ENCODE measurements at regions not wholly inside any gene's neighbourhood (a gene's known extent, or its start where the extent isn't known, plus 50 kb on each side); places are given as distances from the start of the nearest gene placed in this dataset.

GRCh38 chr4:131309628-131310027, 1839.5 kb upstream of the PCDH10 start:
- Histone ChIP-seq H3K18ac (ENCODE audit: low read depth, low read length) (no peak overlapping the region), H3K9ac (ENCODE audit: low read depth, low read length) (no peak overlapping the region), H2BK15ac (ENCODE audit: low read depth, low read length) (no peak overlapping the region), H3K4ac (ENCODE audit: low read depth, low read length) (no peak overlapping the region), H2BK5ac (ENCODE audit: low read depth, low read length, poor library complexity, severe bottlenecking) (no peak overlapping the region), H3K36me3 (ENCODE audit: control insufficient read depth, insufficient read depth, low read length) (no peaks in the 10 kb centered on the region), H4K8ac (ENCODE audit: low read depth in 2 of 2, low read length in 2 of 2) (no peak overlapping the region), H4K5ac (ENCODE audit: low read depth, low read length) (no peak overlapping the region), H3K9me1 (ENCODE audit: insufficient read depth, low read length) (no peaks in the 10 kb centered on the region), H3K4me1 (ENCODE audit: control insufficient read depth, insufficient read depth, low read length) (no peaks in the 10 kb centered on the region), H3K23ac (ENCODE audit: low read depth, low read length) (no peak overlapping the region), H3K27ac (ENCODE audit: insufficient read depth, low read length) (no peak overlapping the region), H4K20me1 (ENCODE audit: insufficient read depth, low read length) (no peaks in the 10 kb centered on the region), H3K4me2 (ENCODE audit: low read depth, low read length) (no peak overlapping the region), H2AFZ (replicated peaks; ENCODE audit: low read length, poor library complexity) (no peak overlapping the region), H4K91ac (ENCODE audit: insufficient read depth, low read depth, low read length) (no peak overlapping the region), H2AK5ac (ENCODE audit: low read depth, low read length) (no peak overlapping the region), H3K14ac (replicated peaks; ENCODE audit: low read depth, low read length) (no peak overlapping the region), H2AK9ac (replicated peaks; ENCODE audit: low read depth, low read length, poor library complexity) (no peak overlapping the region), H2BK20ac (ENCODE audit: low read depth, low read length) (no peak overlapping the region), H3K9me3 (ENCODE audit: control insufficient read depth, insufficient read depth, low read length) (peaks cover 2% of the 10 kb centered on the region; the same call in 1 of the 2 replicates), H2BK120ac (ENCODE audit: low read depth, low read length) (no peak overlapping the region), H3K56ac (ENCODE audit: extremely low read depth, insufficient read depth, low read length) (no peak overlapping the region), H3K79me1 (ENCODE audit: low read depth in 1 of 2, low read length in 2 of 2) (no peaks in the 10 kb centered on the region), H3K27me3 (ENCODE audit: control insufficient read depth, insufficient read depth, low read length) (no peaks in the 10 kb centered on the region), H3K4me3 (ENCODE audit: insufficient read depth, low read depth, low read length) (no peak overlapping the region)
- ChIA-PET POLR2A (ENCODE audit: unreplicated experiment) (no interaction called here), CTCF (no interaction called here)
- in situ Hi-C loops (cut with MboI; ENCODE audit: low sequenced_read_pairs), result no loop called here
- DNase-seq (no peak), ATAC-seq (ENCODE audit: low read depth) (no peak)
- TF ChIP-seq SMC3 (IDR thresholded peaks at IDR 0.05; ENCODE audit: low read depth, low read length), result no peak
- no peak for TF ChIP-seq POLR2A (IDR thresholded peaks at IDR 0.05; ENCODE audit: low read depth, low read length)
- TF ChIP-seq MXI1 (IDR thresholded peaks at IDR 0.05; ENCODE audit: borderline replicate concordance, low read depth, low read length), result no peak
- TF ChIP-seq MAFK (IDR thresholded peaks at IDR 0.05; ENCODE audit: low read depth, low read length), result no peak
- TF ChIP-seq RCOR1 (IDR thresholded peaks at IDR 0.05; ENCODE audit: insufficient replicate concordance, low read length), result no peak
- TF ChIP-seq BHLHE40 (IDR thresholded peaks at IDR 0.05; ENCODE audit: low read depth, low read length), result no peak
- no peak for TF ChIP-seq CTCF (conservative IDR thresholded peaks at IDR 0.05; ENCODE audit: low read depth, low read length)
- no peak for TF ChIP-seq ELK1 (IDR thresholded peaks at IDR 0.05; ENCODE audit: borderline replicate concordance, low read depth, low read length)
- no peak for TF ChIP-seq NFE2L2 (IDR thresholded peaks at IDR 0.05; ENCODE audit: low read depth, low read length)
- no peak for TF ChIP-seq FOS (IDR thresholded peaks at IDR 0.05; ENCODE audit: low read depth, low read length)
- TF ChIP-seq RFX5 (IDR thresholded peaks at IDR 0.05; ENCODE audit: low read depth, low read length), result no peak
- no peak for TF ChIP-seq RAD21 (IDR thresholded peaks at IDR 0.05; ENCODE audit: low read length)
- no peak for TF ChIP-seq CEBPB (IDR thresholded peaks at IDR 0.05; ENCODE audit: low read depth, low read length)
- no peak for TF ChIP-seq CHD1 (IDR thresholded peaks at IDR 0.05; ENCODE audit: low read depth, low read length)
- no peak for TF ChIP-seq USF2 (IDR thresholded peaks at IDR 0.05; ENCODE audit: low read depth, low read length)
- no peak for TF ChIP-seq MAZ (IDR thresholded peaks at IDR 0.05; ENCODE audit: borderline replicate concordance, low read depth, low read length)
- no CpG with 5 or more reads among the region's 1 CpG for WGBS, 2 experiments (ENCODE audit: extremely low coverage in 2 of 2, insufficient read length in 1 of 2)
- no TSS peak for BruUV-seq (replicated peaks)
- dilution Hi-C loops (cut with HindIII; ENCODE audit: low sequenced_read_pairs, unreplicated experiment), result no loop called here
- intact Hi-C loops (cut with micrococcal nuclease), result no loop called here

All from IMR-90 (cell line).